Inflammatory macrophage treated with lipopolysaccharide for 4 hours (primary cell): ENCODE measurements at regions not wholly inside any gene's neighbourhood (a gene's known extent, or its start where the extent isn't known, plus 50 kb on each side); places are given as distances from the start of the nearest gene placed in this dataset.

ENCODE experiments used
- DNase-seq: peaks from one replicate; pipeline ENCODE4 v3.0.0-alpha.2; 2020

GRCh38 chr1:13926556-13926955 is 226.6 kb downstream of the PRDM2 start:
- no peak for DNase-seq

GRCh38 chr1:13927736-13928135 is 227.7 kb downstream of the PRDM2 start:
- no peak for DNase-seq

DNA sequence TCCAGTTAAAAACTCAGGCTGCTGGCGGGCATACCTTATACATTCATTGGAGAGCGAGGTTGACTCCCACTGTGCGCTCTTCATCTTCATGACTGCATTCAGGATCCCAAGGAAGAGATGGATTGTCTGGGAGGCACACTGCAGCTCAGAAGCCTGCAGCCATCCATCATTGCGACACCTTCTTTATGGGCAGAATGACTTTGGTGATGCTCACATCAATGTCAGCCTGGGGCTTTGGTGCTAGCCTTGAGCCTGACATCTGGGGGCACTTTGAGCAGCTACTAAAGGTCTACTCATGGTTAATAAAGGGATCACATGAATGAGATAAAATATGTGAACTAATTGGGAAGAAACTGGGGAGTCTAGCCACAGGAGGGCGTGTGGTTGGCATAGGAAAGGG is 229.3 kb downstream of the PRDM2 start:
- no peak for DNase-seq

GRCh38 chr1:13930151-13930550 is 230.2 kb downstream of the PRDM2 start:
- no peak for DNase-seq

- DNase-seq: no peak
Measured at GRCh38 chr1:13931226-13931625, 231.2 kb downstream of the PRDM2 start.

GRCh38 chr1:13935336-13935735 is 235.3 kb downstream of the PRDM2 start:
- no peak for DNase-seq

DNA sequence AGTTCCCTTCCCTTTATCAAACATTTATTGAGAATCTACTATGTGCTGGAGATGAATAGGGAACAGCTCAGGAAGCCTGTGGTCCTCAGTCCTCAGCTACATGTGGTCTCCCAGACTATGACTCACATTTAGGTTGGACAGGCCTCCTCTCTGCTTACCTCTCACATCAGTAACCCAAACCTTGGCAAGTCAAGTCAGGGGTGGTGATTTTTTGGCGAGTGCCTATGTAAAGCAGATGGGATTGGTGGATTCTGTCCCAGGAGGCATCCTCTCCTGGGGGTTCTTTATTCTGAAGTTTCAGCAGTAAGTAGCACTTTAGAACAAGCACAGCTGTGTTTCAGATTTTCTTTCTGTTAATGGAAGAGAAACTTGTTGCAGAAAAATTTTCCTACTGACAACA is 241.3 kb downstream of the PRDM2 start:
- no peak for DNase-seq

DNA sequence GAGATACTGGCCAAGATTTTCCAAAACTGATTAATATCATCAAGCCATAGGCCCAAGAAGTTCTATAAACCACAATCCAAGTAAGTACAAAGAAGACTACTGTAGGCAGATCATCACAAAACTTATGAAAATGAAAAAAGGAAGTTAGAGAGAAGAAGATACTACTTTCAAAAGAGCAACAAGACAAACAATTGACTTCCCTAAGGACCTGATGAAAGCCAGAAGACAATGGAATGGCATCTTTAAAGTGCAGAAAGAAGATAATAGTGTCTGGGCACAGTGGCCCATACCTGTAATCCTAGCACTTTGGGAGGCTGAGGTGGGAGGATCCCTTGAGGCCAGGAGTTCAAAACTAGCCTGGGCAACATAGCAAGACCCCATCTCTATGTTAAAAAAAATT is 243.1 kb downstream of the PRDM2 start:
- no peak for DNase-seq

GRCh38 chr1:13945856-13946255 is 245.9 kb downstream of the PRDM2 start:
- no peak for DNase-seq

GRCh38 chr1:13947658-13948057 is 247.7 kb downstream of the PRDM2 start:
- DNase-seq: no peak

DNA sequence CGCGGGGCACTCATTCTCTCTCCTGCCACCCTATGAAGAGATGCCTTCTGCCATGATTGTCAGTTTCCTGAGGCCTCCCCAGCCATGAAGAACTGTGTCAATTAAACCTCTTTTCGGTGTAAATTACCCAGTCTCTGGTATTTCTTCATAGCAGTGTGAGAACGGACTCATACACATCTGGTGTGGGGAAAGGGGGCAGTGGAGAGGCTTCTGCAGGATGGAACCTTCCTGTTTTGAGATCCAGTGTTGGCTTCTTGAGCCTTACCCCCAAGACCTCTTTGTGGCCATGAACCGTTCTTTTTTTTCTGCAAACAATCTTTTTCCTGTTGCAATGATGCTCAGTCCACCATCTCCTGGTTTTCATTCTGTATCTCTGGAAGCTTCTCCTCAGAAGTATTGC is 248.4 kb downstream of the PRDM2 start:
- DNase-seq: no peak

DNA sequence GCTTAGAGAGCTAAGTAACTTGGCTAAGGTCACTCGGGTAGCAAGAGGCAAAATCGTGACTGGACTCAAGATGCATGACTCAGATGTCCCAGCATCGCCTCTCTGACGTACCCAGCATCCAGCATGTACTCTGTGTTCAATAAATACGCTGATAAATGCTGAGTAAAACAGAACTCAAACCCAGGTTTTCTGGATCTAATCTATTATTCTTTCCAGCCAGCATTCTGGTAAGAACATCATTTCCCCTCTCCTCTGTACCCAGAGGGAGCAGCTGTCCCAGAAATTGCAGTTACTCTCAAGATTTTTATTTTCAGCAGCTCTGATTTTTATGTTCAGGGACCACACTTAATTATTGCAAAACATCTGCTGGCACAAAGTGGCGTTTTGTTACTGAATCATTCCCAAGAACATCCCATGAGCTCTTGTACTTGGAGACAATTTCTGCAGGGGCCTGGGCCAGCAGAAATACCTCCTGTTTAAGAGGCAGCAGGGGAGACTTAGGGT is 249.0 kb downstream of the PRDM2 start:
- no peak for DNase-seq

DNA sequence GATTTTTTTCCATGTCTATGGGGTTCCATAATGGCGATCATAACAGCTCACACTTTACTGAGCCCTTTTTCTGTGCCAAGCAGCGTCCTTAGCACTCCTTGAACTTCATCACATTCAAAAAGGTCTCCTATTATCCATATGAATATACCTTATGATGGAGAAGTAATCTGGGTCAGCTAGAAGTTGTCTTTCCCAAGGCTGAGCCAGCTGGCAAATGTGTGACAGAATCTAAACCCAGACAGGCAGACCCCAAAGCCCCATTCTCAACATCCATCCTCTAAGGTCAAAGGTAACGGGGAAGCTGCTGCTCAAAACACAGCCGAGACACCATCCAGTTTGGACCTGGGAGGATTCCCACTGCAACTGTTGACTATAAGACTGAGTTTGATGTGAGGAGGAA is 249.6 kb downstream of the PRDM2 start:
- DNase-seq: no peak

- DNase-seq: no peak
Measured at GRCh38 chr1:13950637-13951036, 250.6 kb downstream of the PRDM2 start.

- DNase-seq: no peak
Measured at GRCh38 chr1:13951793-13952751, 252.1 kb downstream of the PRDM2 start.

- no peak for DNase-seq
Measured at GRCh38 chr1:13952985-13953384, 253.0 kb downstream of the PRDM2 start.

GRCh38 chr1:13956393-13956792 is 256.4 kb downstream of the PRDM2 start:
- no peak for DNase-seq

- DNase-seq: peak; percentile 39
Measured at GRCh38 chr1:13960375-13960987, 260.5 kb downstream of the PRDM2 start.

DNA sequence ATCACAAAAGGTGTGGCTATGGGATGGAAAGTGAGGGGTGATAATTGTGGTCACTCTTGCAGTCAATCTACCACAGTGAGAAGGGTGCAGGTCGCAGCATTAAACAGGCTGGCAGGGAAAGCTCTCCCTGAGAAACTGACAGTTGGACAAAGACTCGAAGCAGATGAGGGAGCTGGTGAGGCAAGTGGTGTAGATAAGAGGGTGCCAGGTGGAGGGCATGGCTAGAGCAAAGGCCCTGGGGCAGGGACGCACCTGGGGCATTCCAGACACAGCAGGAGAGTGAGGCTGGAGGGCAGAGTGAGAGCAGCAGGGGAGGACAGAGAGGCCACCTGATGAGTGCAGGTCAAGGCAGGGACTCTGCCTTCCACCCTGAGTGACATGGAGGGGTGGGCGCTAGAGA is 264.8 kb downstream of the PRDM2 start:
- DNase-seq: no peak

DNA sequence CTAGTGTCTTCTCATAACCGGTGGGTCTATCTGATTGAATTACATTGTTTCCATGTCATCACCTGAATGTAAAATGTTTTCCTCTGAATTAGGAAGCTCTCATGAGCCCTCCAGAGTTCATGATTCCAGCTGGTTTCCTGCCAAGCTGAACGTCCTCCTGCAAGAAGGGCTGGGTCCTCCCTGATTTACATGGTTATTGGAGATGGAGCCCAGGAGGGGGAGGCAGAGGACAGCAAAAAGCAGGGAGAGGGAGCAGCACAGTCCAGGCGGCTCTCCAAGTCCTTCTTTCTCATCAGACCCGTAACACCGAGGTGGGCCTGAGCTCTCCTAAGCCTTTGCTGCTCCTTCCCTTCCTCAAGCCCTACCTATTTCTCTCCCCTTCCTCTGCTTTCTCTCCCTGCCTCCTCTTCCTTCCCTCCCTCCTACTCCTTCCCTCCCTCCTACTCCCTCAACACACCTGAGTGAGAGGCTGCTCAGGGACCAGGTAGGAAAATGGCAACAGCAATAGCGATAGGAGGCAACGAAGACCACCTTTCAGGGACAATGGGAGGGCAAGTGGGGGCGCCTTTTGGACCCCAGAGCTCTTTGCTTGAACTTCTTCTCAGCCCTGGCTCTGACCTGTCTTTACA is 265.9 kb downstream of the PRDM2 start:
- no peak for DNase-seq

GRCh38 chr1:13967707-13968106 is 267.7 kb downstream of the PRDM2 start:
- no peak for DNase-seq

GRCh38 chr1:13968361-13968760 is 268.4 kb downstream of the PRDM2 start:
- DNase-seq: no peak

- no peak for DNase-seq
Measured at GRCh38 chr1:13970631-13971247, 270.8 kb downstream of the PRDM2 start.
